OCI-LY1 (cell line): ENCODE measurements at regions not wholly inside any gene's neighbourhood (a gene's known extent, or its start where the extent isn't known, plus 50 kb on each side); places are given as distances from the start of the nearest gene placed in this dataset.

Source experiments
- CTCF ChIP-seq: fragments of 200-600 bp; sonication (generic), shearing (Covaris generic); IDR thresholded peaks from 2 replicates; pipeline ENCODE4 v1.5.1; 2017; ENCODE audit warnings: mild to moderate bottlenecking, antibody characterized with exemption, low read length, moderate library complexity, mixed read lengths
- EZH2 ChIP-seq: fragments of 200-600 bp; sonication (generic), shearing (Covaris generic); IDR thresholded peaks from 2 replicates; pipeline ENCODE4 v1.8.0; 2017; ENCODE audit warnings: borderline replicate concordance, mixed run types, mild to moderate bottlenecking, antibody characterized with exemption, low read length, moderate library complexity, mixed read lengths

- no peak for TF ChIP-seq CTCF
- no peak for TF ChIP-seq EZH2
These were observed 49.8 kb upstream of the ZCCHC14 start for GRCh38 chr16:87542531-87543102.
